ENCODE measurements at regions not wholly inside any gene's neighbourhood (a gene's known extent, or its start where the extent isn't known, plus 50 kb on each side); places are given as distances from the start of the nearest gene placed in this dataset.

- H3K27ac ChIP-seq (ENCODE audit: insufficient read depth, low read length), result no peak overlapping the region
- POLR2A ChIA-PET (ENCODE audit: unreplicated experiment), result no interaction called here
- no peak overlapping the region for H4K91ac ChIP-seq (ENCODE audit: insufficient read depth, low read depth, low read length)
- no peak overlapping the region for H2AK9ac ChIP-seq (replicated peaks; ENCODE audit: low read depth, low read length, poor library complexity)
- peaks cover 4% of the 10 kb centered on the region; the same call in 1 of the 2 replicates for H3K27me3 ChIP-seq (ENCODE audit: control insufficient read depth, insufficient read depth, low read length)
- peak overlapping the region; percentile 35; the same call in 1 of the 2 replicates for H3K4ac ChIP-seq (ENCODE audit: low read depth, low read length)
- no peak overlapping the region for H2BK15ac ChIP-seq (ENCODE audit: low read depth, low read length)
- 0 out of 2 replicates have a peak, but pooled peaks cover 2% of the 10 kb centered on the region for H3K9me1 ChIP-seq (ENCODE audit: insufficient read depth, low read length)
- no peak overlapping the region for H3K4me3 ChIP-seq (ENCODE audit: insufficient read depth, low read depth, low read length)
- no peaks in the 10 kb centered on the region for H3K36me3 ChIP-seq (ENCODE audit: control insufficient read depth, insufficient read depth, low read length)
- H3K9ac ChIP-seq (ENCODE audit: low read depth, low read length), result no peak overlapping the region
- no peak overlapping the region for H3K14ac ChIP-seq (replicated peaks; ENCODE audit: low read depth, low read length)
- no peak overlapping the region for H2BK120ac ChIP-seq (ENCODE audit: low read depth, low read length)
- no peak overlapping the region for H3K18ac ChIP-seq (ENCODE audit: low read depth, low read length)
- H3K4me2 ChIP-seq (ENCODE audit: low read depth, low read length), result no peak overlapping the region
- H4K20me1 ChIP-seq (ENCODE audit: insufficient read depth, low read length), result no peaks in the 10 kb centered on the region
- no peaks in the 10 kb centered on the region for H3K79me1 ChIP-seq (ENCODE audit: low read depth in 1 of 2, low read length in 2 of 2)
- no peak overlapping the region for H2BK5ac ChIP-seq (ENCODE audit: low read depth, low read length, poor library complexity, severe bottlenecking)
- CTCF ChIA-PET, result no interaction called here
- no CpG with 5 or more reads among the region's 6 CpGs for WGBS, 2 experiments (ENCODE audit: extremely low coverage in 2 of 2, insufficient read length in 1 of 2)
- H3K9me3 ChIP-seq (ENCODE audit: control insufficient read depth, insufficient read depth, low read length), result no peaks in the 10 kb centered on the region
- no peak overlapping the region for H3K56ac ChIP-seq (ENCODE audit: extremely low read depth, insufficient read depth, low read length)
- DNase-seq, result no peak
- no peak overlapping the region for H3K23ac ChIP-seq (ENCODE audit: low read depth, low read length)
- no peak overlapping the region for H2AK5ac ChIP-seq (ENCODE audit: low read depth, low read length)
- in situ Hi-C loops (cut with MboI; ENCODE audit: low sequenced_read_pairs) (no loop called here), intact Hi-C loops (cut with micrococcal nuclease) (no loop called here), dilution Hi-C loops (cut with HindIII; ENCODE audit: low sequenced_read_pairs, unreplicated experiment) (no loop called here)
- H2AFZ ChIP-seq (replicated peaks; ENCODE audit: low read length, poor library complexity), result peak overlapping the region; percentile 69
- H4K5ac ChIP-seq (ENCODE audit: low read depth, low read length), result no peak overlapping the region
- BruUV-seq (replicated peaks), result no TSS peak
- no peak overlapping the region for H4K8ac ChIP-seq (ENCODE audit: low read depth in 2 of 2, low read length in 2 of 2)
- no peak for TF ChIP-seq CHD1 (IDR thresholded peaks at IDR 0.05; ENCODE audit: low read depth, low read length)
- no peak for TF ChIP-seq RAD21 (IDR thresholded peaks at IDR 0.05; ENCODE audit: low read length)
- no peak for TF ChIP-seq ELK1 (IDR thresholded peaks at IDR 0.05; ENCODE audit: borderline replicate concordance, low read depth, low read length)
- no peak for TF ChIP-seq RFX5 (IDR thresholded peaks at IDR 0.05; ENCODE audit: low read depth, low read length)
- no peak for TF ChIP-seq SMC3 (IDR thresholded peaks at IDR 0.05; ENCODE audit: low read depth, low read length)
- no peak for TF ChIP-seq MAFK (IDR thresholded peaks at IDR 0.05; ENCODE audit: low read depth, low read length)
- TF ChIP-seq NFE2L2 (IDR thresholded peaks at IDR 0.05; ENCODE audit: low read depth, low read length), result no peak
- TF ChIP-seq FOS (IDR thresholded peaks at IDR 0.05; ENCODE audit: low read depth, low read length), result no peak
- TF ChIP-seq CEBPB (IDR thresholded peaks at IDR 0.05; ENCODE audit: low read depth, low read length), result no peak
- no peak for TF ChIP-seq CTCF (conservative IDR thresholded peaks at IDR 0.05; ENCODE audit: low read depth, low read length)
- TF ChIP-seq RCOR1 (IDR thresholded peaks at IDR 0.05; ENCODE audit: insufficient replicate concordance, low read length), result no peak
- no peak for TF ChIP-seq MAZ (IDR thresholded peaks at IDR 0.05; ENCODE audit: borderline replicate concordance, low read depth, low read length)
- no peak for TF ChIP-seq POLR2A (IDR thresholded peaks at IDR 0.05; ENCODE audit: low read depth, low read length)
- no peak for TF ChIP-seq MXI1 (IDR thresholded peaks at IDR 0.05; ENCODE audit: borderline replicate concordance, low read depth, low read length)
- TF ChIP-seq BHLHE40 (IDR thresholded peaks at IDR 0.05; ENCODE audit: low read depth, low read length), result no peak
- TF ChIP-seq USF2 (IDR thresholded peaks at IDR 0.05; ENCODE audit: low read depth, low read length), result no peak
- no peak for ATAC-seq (ENCODE audit: low read depth)
- no peak overlapping the region for H2BK20ac ChIP-seq (ENCODE audit: low read depth, low read length)
- H3K4me1 ChIP-seq (ENCODE audit: control insufficient read depth, insufficient read depth, low read length), result no peaks in the 10 kb centered on the region
Observed at GRCh38 chr4:110849461-110849860, 226.6 kb upstream of the PITX2 start.

Data from IMR-90 (cell line).